Prostate gland (tissue), 2 donors: ENCODE measurements at regions not wholly inside any gene's neighbourhood (a gene's known extent, or its start where the extent isn't known, plus 50 kb on each side); places are given as distances from the start of the nearest gene placed in this dataset.
"Not testable (repeated sequence)": the region's sequence is repeated elsewhere in the genome, so short reads cannot be mapped to it uniquely, and the experiment has no call there.

ENCODE experiments used
- DNase-seq: peaks from one replicate; pipeline ENCODE4 v3.0.0-alpha.2; 2019; ENCODE audit warnings: low spot score
- H3K27ac ChIP-seq, 2 donors: fragments of 200-600 bp; sonication (generic); 2 replicates each; pipeline ENCODE4 v1.5.1; 2017 to 2019
- H3K27me3 ChIP-seq: fragments of 200-600 bp; sonication (generic); replicated peaks from 2 replicates; pipeline ENCODE4 v1.5.1; 2019; ENCODE audit not compliant: insufficient read depth
- H3K36me3 ChIP-seq, 2 donors: fragments of 200-600 bp; sonication (generic); 1 replicate in 1 of 2; 2 replicates in 1 of 2; pipeline versions ENCODE4 v1.5.1 to v1.8.1; 2017 to 2019
- H3K4me1 ChIP-seq: fragments of 200-600 bp; sonication (generic); replicated peaks from 2 replicates; pipeline ENCODE4 v1.5.1; 2019
- H3K4me3 ChIP-seq, 2 donors: fragments of 200-600 bp; sonication (generic); 2 replicates each; pipeline ENCODE4 v1.5.1; 2017 to 2019
- H3K9me3 ChIP-seq: fragments of 200-600 bp; sonication (generic); 2 replicates; pipeline ENCODE4 v1.5.1; 2017
- POLR2A ChIP-seq: fragments of 450-650 bp; IDR thresholded peaks from one replicate; pipeline ENCODE4 v1.6.1; 2016; ENCODE audit warnings: antibody characterized with exemption, mild to moderate bottlenecking
- POLR2AphosphoS5 ChIP-seq: sonication (generic); formaldehyde crosslinking; IDR thresholded peaks from one replicate; pipeline ENCODE4 v1.6.1; 2017; ENCODE audit warnings: antibody characterized with exemption
- WGBS: methylation state at CpG from one replicate; pipeline ENCODE4 v1.1.5; 2018; 5-methylcytosine and 5-hydroxymethylcytosine counted together
- intact Hi-C: fragments of 100-400 bp; cut with DNase I; formaldehyde crosslinking; loops from one replicate; pipeline ENCODE4 v1.14.2; 2022
- TF ChIP-seq, protein P1 (sequence below), 4 experiments: fragments of 200-600 bp in 2 of 4; fragments of 450-650 bp in 2 of 4; sonication (generic) in 2 of 4; IDR thresholded peaks; 1 replicate in 3 of 4; 2 replicates in 1 of 4; pipeline ENCODE4 v1.5.1; 2016 to 2019; ENCODE audit warnings: antibody characterized with exemption in 4 of 4, mild to moderate bottlenecking in 2 of 4, moderate library complexity in 2 of 4

GRCh38 chr20:29472606-29473005, 1784.9 kb upstream of the DEFB115 start:
- no peak for DNase-seq
- 62% methylated on average over 3 of the region's 3 CpGs for WGBS
- no peak overlapping the region for H3K27ac ChIP-seq
- no peaks in the 10 kb centered on the region for H3K36me3 ChIP-seq
- no peak overlapping the region for H3K4me3 ChIP-seq
- intact Hi-C loops, result no loop called here
- H3K27me3 ChIP-seq, result no peaks in the 10 kb centered on the region
- TF ChIP-seq, protein P1, sequence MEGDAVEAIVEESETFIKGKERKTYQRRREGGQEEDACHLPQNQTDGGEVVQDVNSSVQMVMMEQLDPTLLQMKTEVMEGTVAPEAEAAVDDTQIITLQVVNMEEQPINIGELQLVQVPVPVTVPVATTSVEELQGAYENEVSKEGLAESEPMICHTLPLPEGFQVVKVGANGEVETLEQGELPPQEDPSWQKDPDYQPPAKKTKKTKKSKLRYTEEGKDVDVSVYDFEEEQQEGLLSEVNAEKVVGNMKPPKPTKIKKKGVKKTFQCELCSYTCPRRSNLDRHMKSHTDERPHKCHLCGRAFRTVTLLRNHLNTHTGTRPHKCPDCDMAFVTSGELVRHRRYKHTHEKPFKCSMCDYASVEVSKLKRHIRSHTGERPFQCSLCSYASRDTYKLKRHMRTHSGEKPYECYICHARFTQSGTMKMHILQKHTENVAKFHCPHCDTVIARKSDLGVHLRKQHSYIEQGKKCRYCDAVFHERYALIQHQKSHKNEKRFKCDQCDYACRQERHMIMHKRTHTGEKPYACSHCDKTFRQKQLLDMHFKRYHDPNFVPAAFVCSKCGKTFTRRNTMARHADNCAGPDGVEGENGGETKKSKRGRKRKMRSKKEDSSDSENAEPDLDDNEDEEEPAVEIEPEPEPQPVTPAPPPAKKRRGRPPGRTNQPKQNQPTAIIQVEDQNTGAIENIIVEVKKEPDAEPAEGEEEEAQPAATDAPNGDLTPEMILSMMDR (IDR thresholded peaks at IDR 0.05), result no peak
- TF ChIP-seq POLR2A (no peak), POLR2AphosphoS5 (no peak)
- H3K4me1 ChIP-seq, result no peaks in the 10 kb centered on the region
- no peaks in the 10 kb centered on the region for H3K9me3 ChIP-seq

DNA sequence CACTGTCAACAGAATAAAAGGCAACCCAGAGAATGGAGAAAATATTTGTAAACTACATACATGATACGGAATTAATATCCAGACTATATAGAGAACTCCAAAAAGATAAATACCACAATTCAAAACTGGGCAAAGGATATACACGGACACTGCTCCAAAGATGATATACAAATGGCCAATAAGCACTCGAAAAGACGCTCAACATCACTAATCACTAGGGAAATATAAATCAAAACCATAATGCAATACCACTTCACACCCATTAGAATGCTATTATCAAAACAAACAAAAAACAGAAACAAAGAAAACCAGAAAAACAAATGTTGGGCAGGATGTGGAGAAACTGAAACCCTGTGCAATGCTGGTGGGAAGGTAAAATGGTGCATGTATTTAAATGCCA, 1764.6 kb upstream of the DEFB115 start:
- H3K36me3 ChIP-seq, DNase-seq, H3K27ac ChIP-seq, intact Hi-C loops, H3K4me1 ChIP-seq, H3K27me3 ChIP-seq, H3K4me3 ChIP-seq, H3K9me3 ChIP-seq: not testable (repeated sequence)
- 92% methylated on average over 4 of the region's 4 CpGs for WGBS

DNA sequence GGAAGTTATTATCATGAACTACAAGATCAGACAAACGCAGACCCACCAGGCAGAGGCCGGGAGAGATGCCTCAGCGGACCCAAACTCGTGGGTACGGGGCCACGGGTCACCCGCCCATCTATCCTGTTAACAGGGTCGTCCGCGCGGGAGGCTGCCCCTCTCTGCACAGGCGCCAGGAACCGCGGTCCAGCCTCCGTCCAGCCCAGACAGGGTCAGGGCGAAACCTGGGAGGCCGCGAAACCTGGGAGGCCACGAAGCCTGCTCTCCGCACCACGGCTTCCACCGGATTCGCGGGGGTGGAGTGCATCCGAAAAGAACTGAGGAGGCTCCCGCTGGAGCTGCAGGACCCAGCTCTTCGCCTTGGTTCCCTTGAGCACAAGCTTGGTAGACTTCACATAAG, 1760.7 kb upstream of the DEFB115 start:
- H3K9me3 ChIP-seq, intact Hi-C loops, H3K27ac ChIP-seq, H3K4me1 ChIP-seq, DNase-seq, H3K36me3 ChIP-seq, H3K27me3 ChIP-seq: not testable (repeated sequence)
- H3K4me3 ChIP-seq, result peak overlapping the region in 1 of 2 donors; percentile 46
- 18% methylated on average over 25 of the region's 27 CpGs for whole genome bisulfite sequencing

GRCh38 chr20:29497261-29497671, 1760.2 kb upstream of the DEFB115 start:
- H3K4me3 ChIP-seq, result peak overlapping the region in 1 of 2 donors; percentile 46
- no peaks in the 10 kb centered on the region for H3K4me1 ChIP-seq
- TF ChIP-seq POLR2AphosphoS5 (peak; percentile 17), POLR2A (no peak)
- TF ChIP-seq, protein P1 (IDR thresholded peaks at IDR 0.05), result no peak
- peak; percentile 68 for DNase-seq
- WGBS, result 32% methylated on average over 39 of the region's 39 CpGs
- no peaks in the 10 kb centered on the region for H3K36me3 ChIP-seq
- H3K27ac ChIP-seq, result peak overlapping the region in 1 of 2 donors; percentile 50
- intact Hi-C loops, result no loop called here
- no peaks in the 10 kb centered on the region for H3K27me3 ChIP-seq
- H3K9me3 ChIP-seq, result no peaks in the 10 kb centered on the region

DNA sequence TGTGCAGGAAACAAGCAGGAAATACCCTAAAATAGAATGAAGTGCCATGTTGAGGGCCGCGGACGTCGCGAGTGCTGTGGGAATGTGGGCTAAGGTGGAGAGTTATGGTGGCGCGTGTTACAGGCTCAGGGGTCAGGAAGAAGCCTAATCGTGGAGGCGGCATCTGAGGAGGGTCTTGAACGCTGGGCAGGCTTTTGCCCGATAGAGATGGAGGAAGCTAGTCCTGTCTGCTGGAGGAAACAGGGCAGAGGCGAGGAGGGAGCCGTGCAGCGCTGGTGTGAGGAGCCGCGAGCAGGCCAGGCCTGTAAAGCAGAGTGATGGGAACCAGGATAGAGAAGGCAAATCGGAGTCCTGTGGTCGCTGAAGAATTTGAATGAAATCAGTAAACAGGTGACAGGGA, 1759.8 kb upstream of the DEFB115 start:
- 53% methylated on average over 18 of the region's 18 CpGs for WGBS
- H3K27ac ChIP-seq, result peak overlapping the region in 1 of 2 donors; percentile 50
- peak overlapping the region in 1 of 2 donors; percentile 46 for H3K4me3 ChIP-seq
- H3K9me3 ChIP-seq, H3K27me3 ChIP-seq, H3K36me3 ChIP-seq, intact Hi-C loops, H3K4me1 ChIP-seq, DNase-seq: not testable (repeated sequence)

- H3K27ac ChIP-seq, H3K4me3 ChIP-seq, H3K36me3 ChIP-seq, H3K4me1 ChIP-seq, DNase-seq, H3K27me3 ChIP-seq, intact Hi-C loops, H3K9me3 ChIP-seq: not testable (repeated sequence)
- 61% methylated on average over 3 of the region's 3 CpGs for WGBS
Measured at GRCh38 chr20:29500738-29501137, 1756.7 kb upstream of the DEFB115 start.

DNA sequence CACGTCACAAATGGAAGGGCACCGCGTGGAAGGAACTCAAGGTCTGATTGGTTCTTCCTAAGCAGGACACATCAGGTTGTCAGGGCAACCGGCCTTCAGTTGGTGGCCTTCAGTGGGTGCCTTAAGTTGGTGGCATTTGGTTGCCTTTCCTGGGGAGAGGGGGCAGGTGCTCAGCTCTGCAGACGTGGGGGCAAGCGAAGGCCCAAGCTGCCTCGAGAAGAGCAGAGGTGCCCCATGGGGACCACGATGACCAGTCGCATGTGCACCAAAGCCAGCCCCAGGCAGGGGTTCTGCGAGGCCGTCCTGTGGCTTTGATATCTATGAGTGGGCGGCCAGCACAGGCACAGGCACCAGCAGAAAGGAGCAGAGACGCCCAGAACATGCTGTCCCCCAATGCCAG, 1742.8 kb upstream of the DEFB115 start:
- H3K9me3 ChIP-seq, DNase-seq, H3K27me3 ChIP-seq, H3K4me3 ChIP-seq, H3K4me1 ChIP-seq, H3K27ac ChIP-seq, H3K36me3 ChIP-seq, intact Hi-C loops: not testable (repeated sequence)
- 78% methylated on average over 13 of the region's 13 CpGs for WGBS

GRCh38 chr20:29516847-29517246, 1740.6 kb upstream of the DEFB115 start:
- intact Hi-C loops, H3K27ac ChIP-seq, H3K27me3 ChIP-seq, H3K9me3 ChIP-seq, H3K4me1 ChIP-seq, DNase-seq, H3K4me3 ChIP-seq, H3K36me3 ChIP-seq: not testable (repeated sequence)
- 63% methylated on average over 5 of the region's 5 CpGs for WGBS

DNA sequence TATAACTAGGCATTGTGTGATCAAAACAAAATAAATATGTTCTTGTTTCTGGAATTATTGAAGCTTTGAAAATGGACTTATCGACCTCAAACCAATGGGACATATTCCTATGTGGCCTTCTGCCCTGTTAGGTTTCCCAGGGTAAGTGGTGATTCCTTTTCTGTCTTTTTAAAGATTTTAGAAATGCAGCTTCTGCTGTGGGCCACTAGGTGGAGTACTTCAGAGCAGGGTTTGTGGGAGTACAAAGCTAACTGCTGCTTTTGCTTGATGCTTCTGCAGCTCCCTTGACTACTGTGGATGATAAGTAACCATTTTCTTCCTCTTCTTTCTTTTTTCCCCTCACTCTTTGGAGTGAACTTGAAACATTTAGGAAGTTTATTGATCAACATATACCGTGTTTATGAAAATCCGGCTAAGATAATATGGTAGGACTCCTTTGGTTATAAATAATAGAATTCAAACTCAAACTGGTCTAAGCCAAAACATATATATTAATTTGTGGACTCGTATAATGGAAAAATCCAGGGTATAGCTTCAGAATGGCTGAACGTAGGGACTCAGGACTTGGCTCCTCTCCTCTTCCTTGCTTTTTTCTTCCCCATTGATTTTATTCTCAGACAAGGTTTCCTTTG, 1737.7 kb upstream of the DEFB115 start:
- H3K36me3 ChIP-seq, H3K27me3 ChIP-seq, DNase-seq, H3K9me3 ChIP-seq, intact Hi-C loops, H3K4me3 ChIP-seq, H3K27ac ChIP-seq, H3K4me1 ChIP-seq: not testable (repeated sequence)
- 40% methylated on average over 5 of the region's 5 CpGs for WGBS

GRCh38 chr20:29533566-29534177, 1723.8 kb upstream of the DEFB115 start:
- H3K36me3 ChIP-seq, H3K9me3 ChIP-seq, intact Hi-C loops, DNase-seq, H3K27me3 ChIP-seq, H3K4me1 ChIP-seq, H3K27ac ChIP-seq, H3K4me3 ChIP-seq: not testable (repeated sequence)
- 43% methylated on average over 4 of the region's 4 CpGs for WGBS
